Effector memory CD8-positive, alpha-beta T cell (primary cell): ENCODE measurements at regions not wholly inside any gene's neighbourhood (a gene's known extent, or its start where the extent isn't known, plus 50 kb on each side); places are given as distances from the start of the nearest gene placed in this dataset.
"Not testable (repeated sequence)": the region's sequence is repeated elsewhere in the genome, so short reads cannot be mapped to it uniquely, and the experiment has no call there.

Experiments used
- ATAC-seq: fragments of 150-1000 bp; cut with Tn5 transposase; replicated peaks from 2 replicates; pipeline ENCODE4 v1.10.0; 2021; ENCODE audit warnings: mild to moderate bottlenecking, moderate library complexity
- DNase-seq, 3 experiments: peaks; one replicate each; pipeline ENCODE4 v3.0.0; 2021
- H3K27ac Mint-ChIP-seq, 2 donors: one replicate each; pipeline ENCODE4 v1.8.0; 2022; ENCODE audit warnings: mild to moderate bottlenecking in 2 of 2, mixed read lengths in 2 of 2, moderate library complexity in 2 of 2
- H3K27me3 Mint-ChIP-seq, 2 donors: one replicate each; pipeline ENCODE4 v1.8.0; 2022; ENCODE audit warnings: mixed read lengths in 2 of 2
- H3K36me3 Mint-ChIP-seq: one replicate; pipeline ENCODE4 v1.8.0; 2022; ENCODE audit warnings: mild to moderate bottlenecking, moderate library complexity, mixed read lengths; ENCODE audit not compliant: insufficient read depth
- H3K4me1 Mint-ChIP-seq, 2 donors: one replicate each; pipeline ENCODE4 v1.8.0; 2022; ENCODE audit warnings: low read depth in 2 of 2, mixed read lengths in 2 of 2
- H3K4me3 Mint-ChIP-seq, 2 donors: one replicate each; pipeline ENCODE4 v1.8.0; 2022; ENCODE audit warnings: mild to moderate bottlenecking in 2 of 2, mixed read lengths in 2 of 2, moderate library complexity in 2 of 2
- H3K9me3 Mint-ChIP-seq, 2 donors: one replicate each; pipeline ENCODE4 v1.8.0; 2022; ENCODE audit warnings: mixed read lengths in 2 of 2

GRCh38 chr2:221970389-221970788 is 328.4 kb downstream of the PAX3 start:
- H3K27me3 Mint-ChIP-seq: peaks cover 0 to 8% of the 10 kb centered on the region in 2 donors
- H3K4me1 Mint-ChIP-seq: no peaks in the 10 kb centered on the region
- ATAC-seq (no peak), DNase-seq (no peak)
- H3K9me3 Mint-ChIP-seq: no peaks in the 10 kb centered on the region
- H3K4me3 Mint-ChIP-seq: no peak overlapping the region
- no peak overlapping the region for H3K27ac Mint-ChIP-seq
- no peaks in the 10 kb centered on the region for H3K36me3 Mint-ChIP-seq

- DNase-seq (no peak), ATAC-seq (no peak)
- Mint-ChIP-seq H3K27me3 (peaks cover 0 to 8% of the 10 kb centered on the region in 2 donors), H3K27ac (no peak overlapping the region), H3K36me3 (no peaks in the 10 kb centered on the region), H3K4me1 (no peaks in the 10 kb centered on the region), H3K9me3 (no peaks in the 10 kb centered on the region), H3K4me3 (no peak overlapping the region)
These were observed 329.0 kb downstream of the PAX3 start for GRCh38 chr2:221969830-221970144.

DNA sequence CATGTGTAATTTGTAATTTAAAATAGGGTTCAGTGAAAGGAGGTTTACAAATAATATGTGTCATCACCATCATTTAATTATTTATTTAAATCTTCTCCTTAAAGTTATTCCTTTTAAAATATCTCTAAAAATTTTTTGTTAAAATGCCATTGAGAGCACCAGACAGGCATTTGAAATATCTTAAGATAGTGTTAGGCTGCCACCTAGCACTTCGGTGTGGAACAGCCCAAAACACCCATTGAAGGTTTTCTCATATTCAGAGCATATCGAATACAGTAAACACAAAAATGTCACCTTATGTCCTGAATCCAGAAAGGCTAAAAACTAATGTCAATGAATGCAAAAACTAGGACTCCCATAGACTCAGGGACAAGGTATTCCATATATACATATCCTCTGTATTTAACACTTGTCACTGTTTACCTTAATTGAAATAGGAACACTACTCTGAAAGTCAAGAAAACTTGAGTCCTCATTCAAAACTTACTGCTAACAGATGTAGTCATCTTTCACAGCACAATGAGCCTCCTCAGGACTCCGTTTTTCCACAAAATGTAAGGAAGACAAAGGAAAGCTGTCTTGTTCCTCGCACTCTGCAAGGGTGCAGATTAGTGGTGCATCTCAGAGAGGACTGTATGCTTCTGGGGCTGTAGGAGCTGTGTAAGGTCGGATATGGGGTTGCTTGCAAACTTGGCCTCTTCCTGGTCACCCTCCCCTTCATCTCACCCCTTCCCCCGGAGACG is 329.5 kb downstream of the PAX3 start:
- no peaks in the 10 kb centered on the region for H3K36me3 Mint-ChIP-seq

DNA sequence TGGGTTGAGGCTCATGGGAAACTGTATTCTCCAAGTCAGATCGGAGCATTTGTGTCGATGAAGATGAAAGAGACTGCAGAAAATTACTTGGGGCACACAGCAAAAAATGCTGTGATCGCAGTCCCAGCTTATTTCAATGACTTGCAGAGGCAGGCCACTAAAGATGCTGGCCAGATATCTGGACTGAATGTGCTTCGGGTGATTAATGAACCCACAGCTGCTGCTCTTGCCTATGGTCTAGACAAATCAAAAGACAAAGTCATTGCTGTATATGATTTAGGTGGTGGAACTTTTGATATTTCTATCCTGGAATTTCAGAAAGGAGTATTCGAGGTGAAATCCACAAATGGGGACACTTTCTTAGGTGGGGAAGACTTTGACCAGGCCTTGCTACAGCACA is 336.6 kb downstream of the PAX3 start:
- H3K9me3 Mint-ChIP-seq: peaks cover 2 to 7% of the 10 kb centered on the region in 2 donors
- no peaks in the 10 kb centered on the region for H3K36me3 Mint-ChIP-seq
- no peak for DNase-seq
- no peaks in the 10 kb centered on the region for H3K27me3 Mint-ChIP-seq
- no peak for ATAC-seq
- H3K27ac Mint-ChIP-seq: no peak overlapping the region
- no peak overlapping the region for H3K4me3 Mint-ChIP-seq
- no peaks in the 10 kb centered on the region for H3K4me1 Mint-ChIP-seq

More for the DNA sequence above, 329.5 kb downstream of the PAX3 start:
- no peaks in the 10 kb centered on the region for H3K9me3 Mint-ChIP-seq
- H3K27me3 Mint-ChIP-seq: peaks cover 0 to 8% of the 10 kb centered on the region in 2 donors
- DNase-seq (no peak), ATAC-seq (no peak)
- H3K27ac Mint-ChIP-seq: no peak overlapping the region
- H3K4me1 Mint-ChIP-seq: no peaks in the 10 kb centered on the region
- no peak overlapping the region for H3K4me3 Mint-ChIP-seq

DNA sequence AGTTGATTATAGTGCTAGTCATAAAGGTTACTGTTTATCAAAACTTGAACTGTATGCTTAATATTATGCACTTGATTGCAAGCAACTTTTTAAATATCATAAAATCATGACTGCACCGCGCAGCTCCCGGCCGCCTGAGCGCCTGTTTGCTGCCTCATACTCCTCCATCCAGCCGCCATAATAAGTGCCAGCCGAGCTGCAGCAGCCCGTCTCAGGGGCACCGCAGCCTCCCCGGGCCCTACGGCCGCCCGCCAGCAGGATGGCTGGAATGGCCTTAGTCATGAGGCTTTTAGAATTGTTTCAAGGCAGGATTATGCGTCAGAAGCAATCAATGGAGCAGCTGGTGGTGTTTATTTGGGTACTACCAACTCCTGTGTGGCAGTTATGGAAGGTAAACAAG is 337.2 kb downstream of the PAX3 start:
- Mint-ChIP-seq H3K27ac (no peak overlapping the region), H3K9me3 (peaks cover 2 to 7% of the 10 kb centered on the region in 2 donors), H3K4me3 (no peak overlapping the region), H3K27me3 (no peaks in the 10 kb centered on the region), H3K36me3 (no peaks in the 10 kb centered on the region), H3K4me1 (no peaks in the 10 kb centered on the region)
- ATAC-seq (no peak), DNase-seq (no peak)

DNA sequence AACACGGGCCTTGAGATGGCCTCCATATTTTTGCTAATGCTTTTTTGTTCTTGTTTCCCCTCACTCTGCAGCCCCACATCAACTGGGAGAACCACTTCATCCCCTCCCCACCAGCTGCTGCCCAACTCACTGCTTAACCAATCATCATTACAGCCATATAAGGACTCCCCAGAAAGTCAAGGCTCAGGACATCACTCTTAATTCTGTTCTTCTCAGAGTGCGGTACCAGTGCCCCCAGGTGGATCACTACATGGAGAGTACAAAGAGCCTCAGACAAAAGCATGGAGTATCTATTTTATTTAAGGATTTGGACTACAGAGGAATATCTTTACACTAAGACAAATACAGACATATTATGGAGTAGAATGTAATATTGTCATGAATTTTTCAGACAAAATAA is 340.6 kb downstream of the PAX3 start:
- H3K27ac Mint-ChIP-seq: no peak overlapping the region
- DNase-seq (no peak), ATAC-seq (no peak)
- no peak overlapping the region for H3K4me3 Mint-ChIP-seq
- no peaks in the 10 kb centered on the region for H3K4me1 Mint-ChIP-seq
- no peaks in the 10 kb centered on the region for H3K36me3 Mint-ChIP-seq
- H3K9me3 Mint-ChIP-seq: peaks cover 2 to 3% of the 10 kb centered on the region in 2 donors
- no peaks in the 10 kb centered on the region for H3K27me3 Mint-ChIP-seq

DNA sequence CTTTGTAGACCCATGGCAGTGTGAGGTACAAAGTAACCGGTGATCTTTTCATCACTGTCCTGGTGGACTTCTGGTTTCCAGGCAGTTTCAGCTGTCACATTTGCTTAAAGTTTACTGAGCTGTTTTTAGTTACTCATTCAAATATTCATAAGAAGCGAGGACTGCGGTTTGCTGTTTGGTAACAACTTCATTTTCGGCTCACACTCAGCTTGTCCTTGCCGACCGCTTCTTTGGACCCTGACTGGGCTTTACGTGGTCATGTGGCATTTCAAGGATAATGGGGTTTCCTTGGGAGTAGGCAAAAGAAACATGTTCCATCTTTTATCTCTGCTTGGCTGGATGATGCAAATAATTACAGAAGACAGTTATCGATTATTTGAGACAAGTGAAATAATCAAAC is 350.7 kb downstream of the PAX3 start:
- H3K27me3 Mint-ChIP-seq: no peaks in the 10 kb centered on the region
- no peaks in the 10 kb centered on the region for H3K36me3 Mint-ChIP-seq
- no peaks in the 10 kb centered on the region for H3K9me3 Mint-ChIP-seq
- DNase-seq: no peak
- no peak overlapping the region for H3K27ac Mint-ChIP-seq
- no peak overlapping the region for H3K4me3 Mint-ChIP-seq
- no peak for ATAC-seq
- no peaks in the 10 kb centered on the region for H3K4me1 Mint-ChIP-seq

DNA sequence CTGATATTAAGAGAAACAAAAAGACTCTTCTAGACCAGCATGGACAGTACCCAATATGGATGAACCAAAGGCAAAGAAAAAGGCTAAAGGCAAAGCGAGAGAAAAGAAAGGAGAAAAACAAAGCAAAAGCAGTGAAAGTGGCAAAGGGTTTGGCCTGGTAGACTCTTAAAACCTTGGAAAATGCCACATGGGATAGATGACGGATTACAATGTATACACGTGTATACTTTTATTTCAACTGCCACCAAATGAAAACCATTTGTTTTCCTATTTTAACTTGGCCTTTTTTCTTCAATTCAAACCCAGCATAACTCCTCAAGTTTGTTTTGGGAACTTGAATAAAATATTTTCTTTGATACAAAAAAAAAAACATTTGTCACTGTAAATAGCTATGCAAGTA is 354.3 kb downstream of the PAX3 start:
- not testable (repeated sequence) for H3K27me3 Mint-ChIP-seq, DNase-seq, H3K4me3 Mint-ChIP-seq, H3K36me3 Mint-ChIP-seq, H3K9me3 Mint-ChIP-seq, H3K27ac Mint-ChIP-seq, H3K4me1 Mint-ChIP-seq, ATAC-seq

GRCh38 chr2:221943076-221943810 is 355.6 kb downstream of the PAX3 start:
- no peak overlapping the region for H3K4me3 Mint-ChIP-seq
- H3K27me3 Mint-ChIP-seq: no peaks in the 10 kb centered on the region
- H3K4me1 Mint-ChIP-seq: no peaks in the 10 kb centered on the region
- ATAC-seq: no peak
- no peaks in the 10 kb centered on the region for H3K36me3 Mint-ChIP-seq
- no peak for DNase-seq
- H3K9me3 Mint-ChIP-seq: peaks cover 5 to 7% of the 10 kb centered on the region in 2 donors
- H3K27ac Mint-ChIP-seq: no peak overlapping the region

- no peaks in the 10 kb centered on the region for H3K4me1 Mint-ChIP-seq
- ATAC-seq: no peak
- H3K36me3 Mint-ChIP-seq: no peaks in the 10 kb centered on the region
- H3K27ac Mint-ChIP-seq: no peak overlapping the region
- no peak overlapping the region for H3K4me3 Mint-ChIP-seq
- no peaks in the 10 kb centered on the region for H3K27me3 Mint-ChIP-seq
- H3K9me3 Mint-ChIP-seq: no peaks in the 10 kb centered on the region
- no peak for DNase-seq
These were observed 359.3 kb upstream of the EPHA4 start for GRCh38 chr2:221931251-221931991.

GRCh38 chr2:221929259-221929658 is 357.2 kb upstream of the EPHA4 start:
- Mint-ChIP-seq H3K4me1 (no peaks in the 10 kb centered on the region), H3K36me3 (no peaks in the 10 kb centered on the region), H3K9me3 (no peaks in the 10 kb centered on the region), H3K27ac (no peak overlapping the region), H3K27me3 (no peaks in the 10 kb centered on the region), H3K4me3 (no peak overlapping the region)
- ATAC-seq: no peak
- DNase-seq: no peak

GRCh38 chr2:221926327-221926726 is 354.2 kb upstream of the EPHA4 start:
- Mint-ChIP-seq H3K27me3 (no peaks in the 10 kb centered on the region), H3K4me3 (no peak overlapping the region), H3K27ac (no peak overlapping the region), H3K9me3 (no peaks in the 10 kb centered on the region), H3K4me1 (no peaks in the 10 kb centered on the region), H3K36me3 (no peaks in the 10 kb centered on the region)
- ATAC-seq (no peak), DNase-seq (no peak)

DNA sequence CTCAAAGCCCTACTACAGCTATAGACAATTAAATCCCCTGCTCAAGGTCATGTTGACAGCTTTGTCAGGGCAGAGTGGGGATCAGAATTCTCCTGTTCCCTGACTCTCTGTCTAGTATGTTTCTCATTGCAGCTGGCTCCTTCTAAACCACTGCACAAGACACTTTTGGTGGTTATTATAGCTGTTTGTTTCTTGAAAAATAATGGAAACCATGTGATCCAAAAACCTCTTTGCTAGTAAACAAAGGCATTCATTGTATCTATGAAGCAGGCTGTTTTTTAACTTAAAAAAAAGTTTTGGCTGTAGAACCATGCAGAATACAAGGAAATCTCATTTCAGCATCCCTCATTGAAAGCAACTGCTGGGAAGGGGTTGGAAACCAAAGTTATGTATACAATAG is 352.5 kb upstream of the EPHA4 start:
- Mint-ChIP-seq H3K36me3 (no peaks in the 10 kb centered on the region), H3K27me3 (no peaks in the 10 kb centered on the region), H3K9me3 (no peaks in the 10 kb centered on the region)

DNA sequence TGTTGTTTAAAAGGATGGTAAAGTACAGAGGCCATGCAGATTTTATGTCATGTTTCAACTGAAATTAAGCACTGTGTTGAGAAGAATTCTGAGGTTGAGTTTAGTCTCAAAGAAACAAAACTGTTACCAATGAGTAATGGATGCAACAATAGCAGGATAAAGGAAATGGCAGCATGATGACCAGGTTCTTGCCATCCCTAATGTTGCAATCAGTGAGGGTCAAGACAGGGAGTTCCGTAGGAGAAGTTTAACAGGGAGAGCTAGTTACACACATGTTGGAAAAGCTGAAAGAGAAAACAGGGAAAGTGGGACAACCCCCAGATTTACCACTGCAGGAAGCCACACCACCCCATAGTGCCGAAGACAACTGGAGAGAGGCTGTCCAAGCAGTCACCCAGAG is 343.8 kb upstream of the EPHA4 start:
- Mint-ChIP-seq H3K4me1 (no peaks in the 10 kb centered on the region), H3K4me3 (no peak overlapping the region), H3K27ac (no peak overlapping the region), H3K27me3 (no peaks in the 10 kb centered on the region), H3K36me3 (no peaks in the 10 kb centered on the region), H3K9me3 (peaks cover 2 to 6% of the 10 kb centered on the region in 2 donors)
- no peak for DNase-seq
- ATAC-seq: no peak

More for the DNA sequence above, 352.5 kb upstream of the EPHA4 start:
- Mint-ChIP-seq H3K27ac (no peak overlapping the region), H3K4me1 (no peaks in the 10 kb centered on the region), H3K4me3 (no peak overlapping the region)
- DNase-seq (no peak), ATAC-seq (no peak)
